ENCODE measurements at regions not wholly inside any gene's neighbourhood (a gene's known extent, or its start where the extent isn't known, plus 50 kb on each side); places are given as distances from the start of the nearest gene placed in this dataset.
"Not testable (repeated sequence)": the region's sequence is repeated elsewhere in the genome, so short reads cannot be mapped to it uniquely, and the experiment has no call there.

DNA sequence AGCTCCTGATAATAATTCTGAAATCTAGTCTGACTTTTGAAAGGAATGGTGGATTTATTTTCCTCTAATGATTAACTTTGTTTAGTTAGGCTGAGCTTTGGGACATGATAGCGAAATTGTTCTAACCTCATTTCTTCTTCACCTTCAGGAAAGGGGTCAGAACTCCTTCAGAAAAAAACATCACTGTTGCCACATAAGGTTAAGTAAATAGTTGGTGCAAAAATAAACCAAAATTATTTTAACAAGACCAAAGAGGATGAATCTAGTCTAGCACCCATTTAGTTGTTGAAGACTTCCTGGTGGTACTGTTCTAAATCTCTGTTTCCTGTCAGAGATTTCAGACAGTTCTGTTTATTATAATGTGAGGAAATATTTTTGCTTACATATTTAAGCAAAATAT lies 379.8 kb downstream of the UTRN start:
- peaks cover 69 to 93% (median 87%) of the 10 kb centered on the region in 3 donors for H3K4me1 Mint-ChIP-seq
- no peak for DNase-seq
- H3K9me3 Mint-ChIP-seq: peaks cover 0 to 8% (median 4%) of the 10 kb centered on the region in 5 donors
- H3K27ac Mint-ChIP-seq: peak overlapping the region in 4 of 8 donors; percentile 12 to 42 (median 30)
- CTCF ChIA-PET: no interaction called here
- POLR2A ChIA-PET: no interaction called here
- Histone ChIP-seq H3K9me3 (ENCODE audit: low read length) (no peaks in the 10 kb centered on the region), H3K36me3 (ENCODE audit: insufficient read depth, low read length) (no peaks in the 10 kb centered on the region), H3K4me1 (ENCODE audit: insufficient read depth, low read length) (peaks cover 19% of the 10 kb centered on the region), H3K27ac (ENCODE audit: low read depth, low read length) (no peak overlapping the region), H3K4me3 (ENCODE audit: low read length) (no peak overlapping the region), H3K27me3 (ENCODE audit: insufficient read depth, low read length, poor library complexity, severe bottlenecking) (no peaks in the 10 kb centered on the region)
- H3K36me3 Mint-ChIP-seq: peaks cover 4 to 17% (median 13%) of the 10 kb centered on the region in 3 donors
- peak overlapping the region in 2 of 7 donors; percentile 12 to 19 for H3K4me3 Mint-ChIP-seq
- no peaks in the 10 kb centered on the region for H3K27me3 Mint-ChIP-seq

DNA sequence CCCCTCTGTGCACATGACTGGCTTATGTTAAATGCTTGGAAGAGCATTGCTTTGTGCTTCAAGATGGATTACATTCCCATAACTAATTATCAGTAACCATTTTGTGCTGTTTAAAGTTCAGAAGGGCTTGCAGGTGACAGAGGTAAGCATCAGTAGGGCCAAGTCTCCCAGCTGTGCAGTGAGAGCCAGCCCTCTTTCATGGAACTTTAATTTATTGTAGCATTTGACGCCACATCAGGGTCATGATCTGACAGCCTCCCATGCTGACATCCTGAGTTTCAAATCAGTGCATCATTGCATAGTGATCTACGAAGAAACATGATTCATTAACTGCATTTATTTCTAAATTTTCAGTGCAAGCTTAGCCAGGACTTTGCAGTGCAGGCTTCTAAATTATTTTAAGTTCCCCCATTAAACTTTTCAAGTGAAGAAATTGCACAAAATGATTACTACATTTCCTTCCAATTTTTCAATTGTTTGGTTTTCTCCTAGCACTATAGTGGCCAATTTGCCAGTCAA lies 380.9 kb downstream of the UTRN start:
- no peaks in the 10 kb centered on the region for H3K36me3 ChIP-seq (ENCODE audit: insufficient read depth, low read length)
- CTCF ChIA-PET: no interaction called here
- DNase-seq: no peak
- Mint-ChIP-seq H3K27me3 (no peaks in the 10 kb centered on the region), H3K9me3 (peaks cover 7 to 18% (median 14%) of the 10 kb centered on the region in 5 donors), H3K36me3 (peaks cover 4 to 25% (median 23%) of the 10 kb centered on the region in 3 donors), H3K4me1 (peaks cover 73 to 93% (median 88%) of the 10 kb centered on the region in 3 donors), H3K27ac (peak overlapping the region in 5 of 8 donors; percentile 35 to 57 (median 43)), H3K4me3 (no peak overlapping the region)
- H3K4me3 ChIP-seq (ENCODE audit: low read length): no peak overlapping the region
- no peaks in the 10 kb centered on the region for H3K27me3 ChIP-seq (ENCODE audit: insufficient read depth, low read length, poor library complexity, severe bottlenecking)
- H3K9me3 ChIP-seq (ENCODE audit: low read length): no peaks in the 10 kb centered on the region
- POLR2A ChIA-PET: no interaction called here
- H3K4me1 ChIP-seq (ENCODE audit: insufficient read depth, low read length): peaks cover 17% of the 10 kb centered on the region
- H3K27ac ChIP-seq (ENCODE audit: low read depth, low read length): no peak overlapping the region

DNA sequence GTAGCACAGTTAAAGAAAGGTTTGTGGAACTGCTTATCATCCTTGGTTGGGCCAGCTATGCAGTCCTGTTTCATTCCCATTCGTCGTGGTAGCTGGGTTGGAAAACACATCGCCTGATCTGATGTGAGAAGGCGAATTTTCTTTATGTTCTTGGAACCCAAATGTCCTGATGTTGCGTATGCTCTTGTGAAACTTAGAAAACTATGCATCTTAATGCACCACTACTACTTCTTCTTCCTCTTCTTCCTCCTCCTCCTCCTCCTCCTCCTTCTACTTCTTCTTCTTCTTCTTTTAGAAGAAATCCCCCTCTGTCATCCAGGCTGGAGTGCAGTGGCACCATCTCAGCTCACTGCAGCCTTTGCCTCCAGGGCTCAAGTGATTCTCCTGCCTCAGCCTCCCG lies 381.6 kb downstream of the UTRN start:
- H3K9me3 Mint-ChIP-seq: peaks cover 8 to 25% (median 22%) of the 10 kb centered on the region in 5 donors
- peak overlapping the region in 2 of 7 donors; percentile 21 to 38 for H3K4me3 Mint-ChIP-seq
- H3K4me1 ChIP-seq (ENCODE audit: insufficient read depth, low read length): peaks cover 17% of the 10 kb centered on the region
- no peaks in the 10 kb centered on the region for H3K9me3 ChIP-seq (ENCODE audit: low read length)
- CTCF ChIA-PET: no interaction called here
- H3K36me3 Mint-ChIP-seq: peaks cover 9 to 28% (median 27%) of the 10 kb centered on the region in 3 donors
- H3K27me3 Mint-ChIP-seq: no peaks in the 10 kb centered on the region
- no peak overlapping the region for H3K27ac ChIP-seq (ENCODE audit: low read depth, low read length)
- H3K4me1 Mint-ChIP-seq: peaks cover 78 to 93% (median 89%) of the 10 kb centered on the region in 3 donors
- POLR2A ChIA-PET: no interaction called here
- no peak overlapping the region for H3K4me3 ChIP-seq (ENCODE audit: low read length)
- no peaks in the 10 kb centered on the region for H3K27me3 ChIP-seq (ENCODE audit: insufficient read depth, low read length, poor library complexity, severe bottlenecking)
- no peaks in the 10 kb centered on the region for H3K36me3 ChIP-seq (ENCODE audit: insufficient read depth, low read length)
- peak overlapping the region in 5 of 8 donors; percentile 37 to 88 (median 75) for H3K27ac Mint-ChIP-seq
- DNase-seq: no peak

DNA sequence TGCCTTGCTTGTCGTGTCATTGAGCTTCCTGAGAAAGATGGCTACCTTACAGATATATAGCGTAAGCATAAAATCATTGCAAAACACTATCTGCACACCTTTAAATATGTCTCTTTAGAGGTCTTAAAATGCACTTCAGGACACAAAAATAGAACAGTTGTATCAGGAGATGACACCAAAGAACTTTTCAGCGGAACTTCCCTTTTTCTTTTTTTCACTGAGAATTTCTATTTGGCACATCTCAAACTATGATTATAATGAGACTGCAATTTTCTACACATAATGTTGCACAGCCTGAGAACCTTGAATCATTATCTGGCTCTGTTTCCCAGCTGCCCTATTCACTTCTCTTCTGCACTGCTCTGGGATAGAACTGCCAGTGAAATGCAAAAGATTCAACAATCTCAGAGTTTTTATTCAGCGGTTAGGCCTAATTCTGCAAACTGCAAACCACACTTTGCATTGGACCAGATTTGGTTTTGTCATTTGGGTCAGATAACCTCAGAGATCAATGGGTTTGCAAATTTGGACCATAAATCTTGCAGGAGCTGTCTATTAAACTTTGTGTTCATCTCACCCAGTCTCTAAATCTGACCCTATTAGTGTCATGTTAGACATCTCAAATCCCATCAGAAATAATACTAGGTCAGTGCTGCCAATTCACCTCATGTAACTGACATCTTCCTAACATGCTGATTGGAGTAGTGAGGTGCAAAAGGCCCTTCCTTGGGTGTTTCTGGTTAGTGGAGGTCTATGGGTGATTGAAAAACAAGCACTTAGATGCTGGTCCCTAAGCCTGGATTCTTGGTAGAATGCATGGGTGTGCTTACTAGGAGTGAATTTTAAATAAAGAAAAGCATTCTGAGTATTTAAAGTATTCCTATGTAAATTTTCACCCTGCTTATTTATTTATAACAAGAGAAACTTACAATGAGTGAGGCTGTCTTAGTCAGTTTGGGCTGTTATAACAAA lies 382.7 kb downstream of the UTRN start:
- H3K4me3 Mint-ChIP-seq: peak overlapping the region in 3 of 7 donors; percentile 5 to 38 (median 21)
- Histone ChIP-seq H3K27ac (ENCODE audit: low read depth, low read length) (no peak overlapping the region), H3K27me3 (ENCODE audit: insufficient read depth, low read length, poor library complexity, severe bottlenecking) (no peaks in the 10 kb centered on the region), H3K4me3 (ENCODE audit: low read length) (no peak overlapping the region), H3K9me3 (ENCODE audit: low read length) (no peaks in the 10 kb centered on the region), H3K36me3 (ENCODE audit: insufficient read depth, low read length) (no peaks in the 10 kb centered on the region), H3K4me1 (ENCODE audit: insufficient read depth, low read length) (peaks cover 17% of the 10 kb centered on the region)
- no peaks in the 10 kb centered on the region for H3K27me3 Mint-ChIP-seq
- ChIA-PET POLR2A (no interaction called here), CTCF (no interaction called here)
- DNase-seq: no peak
- peak overlapping the region in 4 of 8 donors; percentile 17 to 75 (median 24) for H3K27ac Mint-ChIP-seq
- H3K4me1 Mint-ChIP-seq: peaks cover 78 to 93% (median 90%) of the 10 kb centered on the region in 3 donors
- peaks cover 16 to 32% (median 31%) of the 10 kb centered on the region in 5 donors for H3K9me3 Mint-ChIP-seq
- H3K36me3 Mint-ChIP-seq: peaks cover 16 to 39% (median 34%) of the 10 kb centered on the region in 3 donors

DNA sequence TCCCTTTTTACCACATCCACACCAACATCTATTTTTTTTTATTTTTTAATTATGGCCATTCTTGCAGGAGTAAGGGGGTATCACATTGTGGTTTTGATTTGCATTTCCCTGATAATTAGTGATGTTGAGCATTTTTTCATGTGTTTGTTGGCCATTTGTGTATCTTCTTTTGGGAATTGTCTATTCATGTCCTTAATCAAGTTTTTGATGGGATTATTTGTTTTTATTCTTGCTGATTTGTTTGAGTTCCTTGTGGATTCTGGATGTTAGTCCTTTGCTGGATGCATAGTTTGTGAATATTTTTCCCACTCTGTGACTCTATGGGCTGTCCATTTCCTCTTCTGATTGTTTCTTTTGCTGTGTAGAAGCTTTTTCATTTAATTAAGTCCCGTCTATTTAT lies 385.1 kb downstream of the UTRN start:
- H3K27me3 ChIP-seq (ENCODE audit: insufficient read depth, low read length, poor library complexity, severe bottlenecking); H3K4me3 ChIP-seq (ENCODE audit: low read length); H3K36me3 ChIP-seq (ENCODE audit: insufficient read depth, low read length); CTCF ChIA-PET; H3K27ac ChIP-seq (ENCODE audit: low read depth, low read length); H3K4me3 Mint-ChIP-seq; DNase-seq; H3K27me3 Mint-ChIP-seq; H3K9me3 ChIP-seq (ENCODE audit: low read length); H3K27ac Mint-ChIP-seq: not testable (repeated sequence)
- peaks cover 70 to 92% (median 88%) of the 10 kb centered on the region in 3 donors for H3K4me1 Mint-ChIP-seq
- POLR2A ChIA-PET: interaction anchor here (0.7 kb wide), 1 partner anchor 12 kb away, joined by 4 read pairs; no protein-coding TSS in a partner anchor
- H3K9me3 Mint-ChIP-seq: peaks cover 21 to 53% (median 49%) of the 10 kb centered on the region in 5 donors
- peaks cover 22% of the 10 kb centered on the region for H3K4me1 ChIP-seq (ENCODE audit: insufficient read depth, low read length)
- peaks cover 20 to 60% (median 51%) of the 10 kb centered on the region in 3 donors for H3K36me3 Mint-ChIP-seq

DNA sequence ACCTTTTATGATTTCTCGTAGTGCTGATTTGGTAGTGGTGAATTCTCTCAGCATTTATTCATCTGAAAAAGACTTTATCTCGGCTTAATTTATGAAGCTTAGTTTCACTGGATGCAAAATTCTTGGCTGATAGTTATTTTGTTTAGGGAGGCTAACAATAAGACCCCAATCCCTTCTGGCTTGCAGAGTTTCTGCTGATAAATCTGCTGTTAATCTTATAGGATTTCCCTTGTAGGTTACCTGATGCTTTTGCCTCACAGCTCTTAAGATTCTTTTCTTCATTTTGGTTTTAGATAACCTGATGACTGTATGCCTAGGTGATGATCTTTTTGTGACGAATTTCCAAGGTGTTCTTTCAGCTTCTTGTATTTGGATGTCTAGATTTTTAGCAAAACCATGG lies 388.7 kb downstream of the UTRN start:
- CTCF ChIA-PET: no interaction called here
- peaks cover 21 to 57% (median 52%) of the 10 kb centered on the region in 5 donors for H3K9me3 Mint-ChIP-seq
- peak overlapping the region in 1 of 7 donors; percentile 2 for H3K4me3 Mint-ChIP-seq
- no peak for DNase-seq
- POLR2A ChIA-PET: no interaction called here
- Histone ChIP-seq H3K36me3 (ENCODE audit: insufficient read depth, low read length) (no peaks in the 10 kb centered on the region), H3K27me3 (ENCODE audit: insufficient read depth, low read length, poor library complexity, severe bottlenecking) (no peaks in the 10 kb centered on the region), H3K4me1 (ENCODE audit: insufficient read depth, low read length) (peaks cover 5% of the 10 kb centered on the region), H3K27ac (ENCODE audit: low read depth, low read length) (no peak overlapping the region), H3K4me3 (ENCODE audit: low read length) (no peak overlapping the region), H3K9me3 (ENCODE audit: low read length) (peaks cover 4% of the 10 kb centered on the region)
- peaks cover 54 to 73% (median 69%) of the 10 kb centered on the region in 3 donors for H3K4me1 Mint-ChIP-seq
- H3K27ac Mint-ChIP-seq: no peak overlapping the region
- peaks cover 19 to 68% (median 58%) of the 10 kb centered on the region in 3 donors for H3K36me3 Mint-ChIP-seq
- H3K27me3 Mint-ChIP-seq: no peaks in the 10 kb centered on the region

DNA sequence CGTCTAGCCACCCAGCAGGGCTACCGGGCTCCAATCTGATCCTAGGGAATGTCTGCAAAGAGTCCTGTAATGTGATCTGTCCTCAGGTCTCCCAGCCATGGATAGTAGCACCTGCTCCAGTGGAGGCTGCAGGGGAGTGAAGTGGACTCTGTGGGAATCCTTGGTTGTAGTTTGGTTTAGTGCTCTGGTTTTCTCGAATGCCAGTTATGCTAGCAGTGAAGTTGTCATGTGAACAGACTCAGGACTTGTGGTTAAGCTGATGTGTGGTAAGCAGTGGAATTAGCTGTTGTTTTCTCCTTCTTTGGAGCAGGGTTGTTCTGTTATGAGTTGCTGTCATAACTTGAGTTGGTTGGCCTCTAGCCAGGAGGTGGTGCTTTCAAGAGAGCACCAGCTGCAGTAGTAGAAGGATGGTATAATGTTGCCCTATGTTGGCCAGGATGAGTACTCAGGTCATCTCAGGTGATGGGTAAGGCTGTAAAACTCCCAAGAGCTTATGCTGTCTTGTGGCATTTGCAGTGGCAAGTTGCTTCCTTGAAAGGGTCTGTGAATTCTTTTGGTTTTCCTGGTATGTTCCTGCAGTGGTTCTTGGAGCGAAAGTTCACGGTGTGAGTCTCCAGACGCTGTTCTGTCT lies 390.2 kb downstream of the UTRN start:
- Histone ChIP-seq H3K4me1 (ENCODE audit: insufficient read depth, low read length) (peaks cover 5% of the 10 kb centered on the region), H3K4me3 (ENCODE audit: low read length) (no peak overlapping the region), H3K36me3 (ENCODE audit: insufficient read depth, low read length) (no peaks in the 10 kb centered on the region), H3K27me3 (ENCODE audit: insufficient read depth, low read length, poor library complexity, severe bottlenecking) (no peaks in the 10 kb centered on the region), H3K9me3 (ENCODE audit: low read length) (peaks cover 4% of the 10 kb centered on the region), H3K27ac (ENCODE audit: low read depth, low read length) (no peak overlapping the region)
- CTCF ChIA-PET: no interaction called here
- peak overlapping the region in 6 of 7 donors; percentile 9 to 60 (median 24) for H3K4me3 Mint-ChIP-seq
- H3K4me1 Mint-ChIP-seq: peaks cover 47 to 67% (median 67%) of the 10 kb centered on the region in 3 donors
- POLR2A ChIA-PET: no interaction called here
- H3K9me3 Mint-ChIP-seq: peaks cover 21 to 49% (median 44%) of the 10 kb centered on the region in 5 donors
- peak overlapping the region in 4 of 8 donors; percentile 6 to 86 (median 66) for H3K27ac Mint-ChIP-seq
- no peaks in the 10 kb centered on the region for H3K27me3 Mint-ChIP-seq
- H3K36me3 Mint-ChIP-seq: peaks cover 21 to 60% (median 59%) of the 10 kb centered on the region in 3 donors
- peak in 2 of 5 donors; percentile 4 to 49 for DNase-seq

Data from CD8-positive, alpha-beta memory T cell (primary cell).